Gastrocnemius medialis (tissue), 4 donors: ENCODE measurements at regions not wholly inside any gene's neighbourhood (a gene's known extent, or its start where the extent isn't known, plus 50 kb on each side); places are given as distances from the start of the nearest gene placed in this dataset.

ENCODE experiments used
- ATAC-seq, 2 donors: fragments of 150-250 bp; one replicate each; pipeline ENCODE4 v1.9.1; 2016
- DNase-seq, 2 donors: peaks; one replicate each; pipeline ENCODE4 v3.0.0-alpha.2; 2019
- H3K27ac ChIP-seq, 4 donors: fragments of 200-600 bp; sonication (generic); 1 replicate in 1 of 4; 2 replicates in 3 of 4; pipeline ENCODE4 v1.5.1; 2016 to 2018; ENCODE audit warnings: mild to moderate bottlenecking in 2 of 4, moderate library complexity in 1 of 4
- H3K27me3 ChIP-seq, 3 donors: fragments of 200-600 bp; sonication (generic) in 2 of 3; 1 replicate in 1 of 3; 2 replicates in 2 of 3; pipeline versions ENCODE4 v1.5.1 to v1.6.0; 2016 to 2019; ENCODE audit warnings: mild to moderate bottlenecking in 1 of 3, moderate library complexity in 1 of 3
- H3K36me3 ChIP-seq, 2 donors: fragments of 200-600 bp; sonication (generic) in 1 of 2; one replicate each; pipeline ENCODE4 v1.5.1; 2017 to 2018
- H3K4me1 ChIP-seq, 2 donors: fragments of 200-600 bp; sonication (generic) in 1 of 2; one replicate each; pipeline ENCODE4 v1.5.1; 2016 to 2017; ENCODE audit warnings: mild to moderate bottlenecking in 2 of 2
- H3K4me3 ChIP-seq, 4 donors: fragments of 200-600 bp; sonication (generic) in 3 of 4; 1 replicate in 1 of 4; 2 replicates in 3 of 4; pipeline ENCODE4 v1.5.1; 2016 to 2019; ENCODE audit warnings: mild to moderate bottlenecking in 2 of 4
- H3K9me3 ChIP-seq, 3 donors: fragments of 200-600 bp; sonication (generic) in 2 of 3; 1 replicate in 1 of 3; 2 replicates in 2 of 3; pipeline ENCODE4 v1.5.1; 2016 to 2019
- CTCF ChIP-seq, 5 experiments: fragments of 450-650 bp in 3 of 5; fragments of 200-600 bp in 2 of 5; sonication (generic) in 2 of 5; IDR thresholded peaks in 4 of 5; conservative IDR thresholded peaks in 1 of 5; 1 replicate in 4 of 5; 2 replicates in 1 of 5; pipeline ENCODE4 v1.5.1; 2016 to 2019; ENCODE audit warnings: antibody characterized with exemption in 5 of 5, mild to moderate bottlenecking in 3 of 5, moderate library complexity in 3 of 5
- POLR2A ChIP-seq, 2 donors: fragments of 450-650 bp; IDR thresholded peaks; one replicate each; pipeline ENCODE4 v1.6.1; 2017; ENCODE audit warnings: antibody characterized with exemption in 2 of 2, mild to moderate bottlenecking in 2 of 2, moderate library complexity in 2 of 2
- in situ Hi-C, 4 donors: fragments of 200-750 bp; cut with MboI; loops; one replicate each; pipeline versions ENCODE4 v1.15.0 to v1.8.0; 2017; ENCODE audit warnings: low sequenced_read_pairs in 4 of 4
- intact Hi-C: fragments of 100-400 bp; cut with DNase I; formaldehyde crosslinking; loops from one replicate; pipeline ENCODE4 v1.15.1; 2023; ENCODE audit warnings: low total_unique reads

GRCh38 chr18:78583739-78584458 is 395.7 kb upstream of the SALL3 start:
- ATAC-seq (no peak), DNase-seq (no peak)
- H3K27me3 ChIP-seq, result no peaks in the 10 kb centered on the region
- in situ Hi-C loops, result no loop called here
- H3K4me3 ChIP-seq, result no peak overlapping the region
- no peaks in the 10 kb centered on the region for H3K36me3 ChIP-seq
- TF ChIP-seq CTCF (IDR thresholded peaks at IDR 0.05 in 4 of 5, conservative IDR thresholded peaks at IDR 0.05 in 1 of 5), result no peak
- TF ChIP-seq POLR2A (IDR thresholded peaks at IDR 0.05), result no peak
- intact Hi-C loops, result no loop called here
- no peaks in the 10 kb centered on the region for H3K9me3 ChIP-seq
- H3K4me1 ChIP-seq, result no peaks in the 10 kb centered on the region
- no peak overlapping the region for H3K27ac ChIP-seq

- ATAC-seq (no peak), DNase-seq (no peak)
- in situ Hi-C loops (no loop called here), intact Hi-C loops (no loop called here)
- Histone ChIP-seq H3K27me3 (no peaks in the 10 kb centered on the region), H3K36me3 (no peaks in the 10 kb centered on the region), H3K4me1 (no peaks in the 10 kb centered on the region), H3K27ac (no peak overlapping the region), H3K9me3 (no peaks in the 10 kb centered on the region), H3K4me3 (no peak overlapping the region)
- no peak for TF ChIP-seq POLR2A (IDR thresholded peaks at IDR 0.05)
- TF ChIP-seq CTCF (IDR thresholded peaks at IDR 0.05 in 4 of 5, conservative IDR thresholded peaks at IDR 0.05 in 1 of 5), result no peak
These were observed 395.1 kb upstream of the SALL3 start for GRCh38 chr18:78584459-78585022.

- Histone ChIP-seq H3K27me3 (no peaks in the 10 kb centered on the region), H3K9me3 (no peaks in the 10 kb centered on the region), H3K27ac (no peak overlapping the region), H3K4me3 (no peak overlapping the region), H3K4me1 (no peaks in the 10 kb centered on the region), H3K36me3 (no peaks in the 10 kb centered on the region)
- no peak for TF ChIP-seq CTCF (IDR thresholded peaks at IDR 0.05 in 4 of 5, conservative IDR thresholded peaks at IDR 0.05 in 1 of 5)
- TF ChIP-seq POLR2A (IDR thresholded peaks at IDR 0.05), result no peak
- ATAC-seq, result no peak
- no peak for DNase-seq
- intact Hi-C loops (no loop called here), in situ Hi-C loops (no loop called here)
These were observed 393.0 kb upstream of the SALL3 start for GRCh38 chr18:78586586-78586985.

GRCh38 chr18:78587096-78587495 is 392.5 kb upstream of the SALL3 start:
- intact Hi-C loops, result no loop called here
- Histone ChIP-seq H3K27ac (no peak overlapping the region), H3K4me1 (no peaks in the 10 kb centered on the region), H3K27me3 (no peaks in the 10 kb centered on the region), H3K36me3 (no peaks in the 10 kb centered on the region), H3K9me3 (no peaks in the 10 kb centered on the region), H3K4me3 (no peak overlapping the region)
- ATAC-seq (no peak), DNase-seq (no peak)
- TF ChIP-seq POLR2A (IDR thresholded peaks at IDR 0.05), result no peak
- no peak for TF ChIP-seq CTCF (IDR thresholded peaks at IDR 0.05 in 4 of 5, conservative IDR thresholded peaks at IDR 0.05 in 1 of 5)
- in situ Hi-C loops, result no loop called here
